CD14-positive monocyte (primary cell): ENCODE measurements at regions not wholly inside any gene's neighbourhood (a gene's known extent, or its start where the extent isn't known, plus 50 kb on each side); places are given as distances from the start of the nearest gene placed in this dataset.

Experiments
- DNase-seq, 3 donors: peaks; one replicate each; pipeline ENCODE4 v3.0.0-alpha.2; 2011 to 2022
- H2AFZ ChIP-seq: 2 replicates; pipeline ENCODE4 v1.6.0; 2012; ENCODE audit warnings: mild to moderate bottlenecking, low read depth, low read length, inconsistent platforms; ENCODE audit not compliant: insufficient read depth, poor library complexity, severe bottlenecking
- H3K27ac ChIP-seq, 2 donors: 1 replicate in 1 of 2; 2 replicates in 1 of 2; pipeline ENCODE4 v1.5.1; 2012 to 2013; ENCODE audit warnings: low read length in 2 of 2, control low read depth in 1 of 2, inconsistent platforms in 1 of 2, low read depth in 1 of 2, mild to moderate bottlenecking in 1 of 2
- H3K27me3 ChIP-seq, 2 donors: one replicate each; pipeline versions ENCODE4 v1.6.0 to v1.6.1; 2011 to 2013; ENCODE audit warnings: low read length in 2 of 2; ENCODE audit not compliant: control insufficient read depth in 2 of 2, insufficient read depth in 2 of 2
- H3K36me3 ChIP-seq, 2 donors: replicated peaks in 1 of 2; 1 replicate in 1 of 2; 2 replicates in 1 of 2; pipeline versions ENCODE4 v1.5.1 to v1.6.1; 2012 to 2013; ENCODE audit warnings: low read length in 2 of 2, control low read depth in 1 of 2, inconsistent platforms in 1 of 2, mild to moderate bottlenecking in 1 of 2; ENCODE audit not compliant: insufficient read depth in 2 of 2, control insufficient read depth in 1 of 2
- H3K4me1 ChIP-seq, 2 donors: 1 replicate in 1 of 2; 2 replicates in 1 of 2; pipeline versions ENCODE4 v1.5.1 to v1.6.1; 2012 to 2013; ENCODE audit warnings: low read length in 2 of 2, control low read depth in 1 of 2, inconsistent platforms in 1 of 2, mild to moderate bottlenecking in 1 of 2, moderate library complexity in 1 of 2; ENCODE audit not compliant: insufficient read depth in 2 of 2, control insufficient read depth in 1 of 2
- H3K4me2 ChIP-seq: replicated peaks from 2 replicates; pipeline ENCODE3; 2012; ENCODE audit warnings: low read length, moderate library complexity, mild to moderate bottlenecking; ENCODE audit not compliant: poor library complexity, severe bottlenecking; ENCODE audit errors: extremely low read depth
- H3K4me3 ChIP-seq, 3 experiments: fragments of 200-600 bp in 1 of 3; sonication (generic) in 1 of 3; replicated peaks in 1 of 3; 1 replicate in 2 of 3; 2 replicates in 1 of 3; pipeline ENCODE4 v1.5.1; 2011 to 2013; ENCODE audit warnings: low read length in 3 of 3, mild to moderate bottlenecking in 3 of 3, control low read depth in 2 of 3, low read depth in 2 of 3, inconsistent platforms in 1 of 3, moderate library complexity in 1 of 3
- H3K79me2 ChIP-seq: 2 replicates; pipeline ENCODE4 v1.6.0; 2012; ENCODE audit warnings: mild to moderate bottlenecking, control low read depth, inconsistent platforms, low read length, moderate library complexity; ENCODE audit not compliant: insufficient read depth
- H3K9ac ChIP-seq: 2 replicates; pipeline ENCODE4 v1.6.0; 2017; ENCODE audit warnings: low read length, mild to moderate bottlenecking; ENCODE audit not compliant: insufficient read depth, poor library complexity, severe bottlenecking
- H3K9me3 ChIP-seq, 2 donors: replicated peaks in 1 of 2; 1 replicate in 1 of 2; 2 replicates in 1 of 2; pipeline versions ENCODE4 v1.5.1 to v1.6.1; 2012 to 2013; ENCODE audit warnings: low read length in 2 of 2, control low read depth in 1 of 2; ENCODE audit not compliant: control insufficient read depth in 1 of 2, insufficient read depth in 1 of 2
- H4K20me1 ChIP-seq: 2 replicates; pipeline ENCODE4 v1.6.0; 2012; ENCODE audit warnings: mild to moderate bottlenecking, low read length, control low read depth, moderate library complexity; ENCODE audit not compliant: insufficient read depth
- H3K27ac Mint-ChIP-seq, 7 donors: one replicate each; pipeline ENCODE4 v1.8.0; 2020; ENCODE audit warnings: mild to moderate bottlenecking in 7 of 7, mixed read lengths in 7 of 7, moderate library complexity in 6 of 7, inconsistent platforms in 2 of 7
- H3K27me3 Mint-ChIP-seq, 3 donors: one replicate each; pipeline ENCODE4 v1.8.0; 2021 to 2022; ENCODE audit warnings: low read depth in 3 of 3, mild to moderate bottlenecking in 3 of 3, mixed read lengths in 3 of 3, moderate library complexity in 3 of 3, inconsistent platforms in 1 of 3
- H3K36me3 Mint-ChIP-seq, 2 donors: one replicate each; pipeline ENCODE4 v1.8.0; 2020; ENCODE audit warnings: mixed read lengths in 2 of 2, inconsistent platforms in 1 of 2, mild to moderate bottlenecking in 1 of 2
- H3K4me1 Mint-ChIP-seq: one replicate; pipeline ENCODE4 v1.8.0; 2020; ENCODE audit warnings: mild to moderate bottlenecking, mixed read lengths
- H3K4me3 Mint-ChIP-seq, 2 donors: one replicate each; pipeline ENCODE4 v1.8.0; 2020; ENCODE audit warnings: mild to moderate bottlenecking in 2 of 2, mixed read lengths in 2 of 2, moderate library complexity in 1 of 2
- H3K9me3 Mint-ChIP-seq, 7 donors: one replicate each; pipeline ENCODE4 v1.8.0; 2020 to 2022; ENCODE audit warnings: mixed read lengths in 7 of 7, mild to moderate bottlenecking in 6 of 7, moderate library complexity in 6 of 7, inconsistent platforms in 2 of 7
- WGBS: methylation state at CpG from one replicate; pipeline ENCODE4 v1.1.5; 2013; ENCODE audit warnings: missing lambda C conversion rate; ENCODE audit not compliant: insufficient coverage; 5-methylcytosine and 5-hydroxymethylcytosine counted together
- intact Hi-C, 2 donors: fragments of 100-400 bp; cut with micrococcal nuclease; formaldehyde crosslinking; loops; one replicate each; pipeline versions ENCODE4 v1.15.0 to v1.15.1; 2023
- TF ChIP-seq, protein P1 (sequence below): fragments of 200-600 bp; IDR thresholded peaks from one replicate; pipeline ENCODE4 v1.8.0; 2022; ENCODE audit warnings: antibody characterized with exemption, mild to moderate bottlenecking

DNA sequence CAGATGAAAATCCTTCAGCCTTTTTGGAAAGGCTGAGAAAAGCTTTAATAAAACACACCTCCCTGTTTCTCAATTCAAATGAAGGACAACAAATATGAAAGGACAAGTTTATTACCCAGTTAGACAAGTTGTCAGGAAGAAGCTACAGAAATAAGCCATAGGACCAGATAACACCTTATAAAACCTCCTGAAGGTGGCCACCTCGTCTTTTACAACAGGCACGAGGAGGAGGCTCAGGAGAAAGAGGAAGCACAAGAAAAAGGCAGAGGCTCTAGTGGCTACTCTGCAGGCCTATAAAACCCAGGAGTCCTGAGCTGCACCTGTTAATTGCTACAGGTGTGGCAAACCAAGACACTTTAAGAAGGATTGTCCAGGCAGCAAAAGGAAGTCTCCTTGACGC is 352.1 kb upstream of the CDH18 start:
- Mint-ChIP-seq H3K9me3 (peaks cover 0 to 9% (median 7%) of the 10 kb centered on the region in 7 donors), H3K27me3 (peaks cover 0 to 2% (median 0%) of the 10 kb centered on the region in 3 donors), H3K27ac (no peak overlapping the region), H3K4me1 (no peaks in the 10 kb centered on the region), H3K4me3 (no peak overlapping the region), H3K36me3 (no peaks in the 10 kb centered on the region)
- no peaks in the 10 kb centered on the region for H3K4me1 ChIP-seq
- no peaks in the 10 kb centered on the region for H3K36me3 ChIP-seq
- 65% methylated on average over 3 of the region's 3 CpGs for WGBS
- no peak for DNase-seq
- H3K79me2 ChIP-seq = no peaks in the 10 kb centered on the region
- no peak overlapping the region for H3K9ac ChIP-seq
- H3K4me3 ChIP-seq = no peak overlapping the region
- peaks cover 0 to 13% of the 10 kb centered on the region in 2 donors for H3K9me3 ChIP-seq
- H3K27ac ChIP-seq = no peak overlapping the region
- H4K20me1 ChIP-seq = no peaks in the 10 kb centered on the region
- H2AFZ ChIP-seq = no peak overlapping the region
- H3K27me3 ChIP-seq = no peaks in the 10 kb centered on the region
- TF ChIP-seq, protein P1, sequence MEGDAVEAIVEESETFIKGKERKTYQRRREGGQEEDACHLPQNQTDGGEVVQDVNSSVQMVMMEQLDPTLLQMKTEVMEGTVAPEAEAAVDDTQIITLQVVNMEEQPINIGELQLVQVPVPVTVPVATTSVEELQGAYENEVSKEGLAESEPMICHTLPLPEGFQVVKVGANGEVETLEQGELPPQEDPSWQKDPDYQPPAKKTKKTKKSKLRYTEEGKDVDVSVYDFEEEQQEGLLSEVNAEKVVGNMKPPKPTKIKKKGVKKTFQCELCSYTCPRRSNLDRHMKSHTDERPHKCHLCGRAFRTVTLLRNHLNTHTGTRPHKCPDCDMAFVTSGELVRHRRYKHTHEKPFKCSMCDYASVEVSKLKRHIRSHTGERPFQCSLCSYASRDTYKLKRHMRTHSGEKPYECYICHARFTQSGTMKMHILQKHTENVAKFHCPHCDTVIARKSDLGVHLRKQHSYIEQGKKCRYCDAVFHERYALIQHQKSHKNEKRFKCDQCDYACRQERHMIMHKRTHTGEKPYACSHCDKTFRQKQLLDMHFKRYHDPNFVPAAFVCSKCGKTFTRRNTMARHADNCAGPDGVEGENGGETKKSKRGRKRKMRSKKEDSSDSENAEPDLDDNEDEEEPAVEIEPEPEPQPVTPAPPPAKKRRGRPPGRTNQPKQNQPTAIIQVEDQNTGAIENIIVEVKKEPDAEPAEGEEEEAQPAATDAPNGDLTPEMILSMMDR = no peak
- H3K4me2 ChIP-seq = no peak overlapping the region
- intact Hi-C loops = no loop called here

DNA sequence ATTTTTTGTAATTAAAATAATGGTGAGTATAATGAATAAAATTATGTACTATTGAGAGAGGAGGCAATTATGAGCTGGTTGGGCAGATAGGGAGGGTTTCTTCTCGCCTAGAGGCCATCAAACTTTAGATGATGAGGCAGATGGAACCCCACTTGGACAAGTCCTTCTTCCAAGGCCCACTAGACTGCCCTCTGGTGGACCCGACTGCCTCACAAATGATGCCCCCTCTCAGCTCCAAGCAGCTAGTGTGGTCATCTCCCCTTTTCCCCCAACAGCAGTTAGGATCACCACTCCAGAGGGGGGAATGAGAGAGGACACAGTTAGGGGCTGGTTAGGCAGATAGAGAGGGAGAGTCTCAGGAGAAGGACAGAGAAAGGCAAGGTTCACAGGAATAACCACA is 348.0 kb upstream of the CDH18 start:
- Mint-ChIP-seq H3K27ac (no peak overlapping the region), H3K9me3 (peaks cover 2 to 11% (median 7%) of the 10 kb centered on the region in 7 donors), H3K4me1 (no peaks in the 10 kb centered on the region), H3K27me3 (peaks cover 0 to 2% (median 0%) of the 10 kb centered on the region in 3 donors), H3K36me3 (no peaks in the 10 kb centered on the region), H3K4me3 (no peak overlapping the region)
- 67% methylated on average over 1 of the region's 2 CpGs for WGBS
- Histone ChIP-seq H3K27me3 (no peaks in the 10 kb centered on the region), H3K27ac (no peak overlapping the region), H3K4me2 (no peak overlapping the region), H3K4me3 (no peak overlapping the region), H3K79me2 (no peaks in the 10 kb centered on the region), H4K20me1 (no peaks in the 10 kb centered on the region), H3K36me3 (no peaks in the 10 kb centered on the region), H2AFZ (no peak overlapping the region), H3K9ac (no peak overlapping the region), H3K9me3 (peaks cover 0 to 13% of the 10 kb centered on the region in 2 donors), H3K4me1 (no peaks in the 10 kb centered on the region)
- intact Hi-C loops = no loop called here
- no peak for DNase-seq
- TF ChIP-seq, protein P1 = no peak
